Endothelial cell of umbilical vein (primary cell): ENCODE measurements at regions not wholly inside any gene's neighbourhood (a gene's known extent, or its start where the extent isn't known, plus 50 kb on each side); places are given as distances from the start of the nearest gene placed in this dataset.

ENCODE experiments used
- CTCF ChIP-seq, 2 donors: IDR thresholded peaks; 1 replicate in 1 of 2; 2 replicates in 1 of 2; pipeline ENCODE4 v1.5.1; 2011; ENCODE audit warnings: low read length in 2 of 2, mild to moderate bottlenecking in 2 of 2, moderate library complexity in 2 of 2, control low read depth in 1 of 2, inconsistent platforms in 1 of 2, low read depth in 1 of 2; ENCODE audit not compliant: insufficient read depth in 1 of 2; ENCODE audit errors: extremely low read depth in 1 of 2
- EZH2 ChIP-seq: IDR thresholded peaks from 2 replicates; pipeline ENCODE4 v1.6.1; 2012; ENCODE audit warnings: borderline replicate concordance, low read depth, mild to moderate bottlenecking, moderate library complexity, low read length, inconsistent platforms; ENCODE audit not compliant: severe bottlenecking
- FOS ChIP-seq: IDR thresholded peaks from 2 replicates; pipeline ENCODE4 v1.6.1; 2011; ENCODE audit warnings: mild to moderate bottlenecking, low read length, moderate library complexity, borderline replicate concordance; ENCODE audit not compliant: insufficient read depth
- MAX ChIP-seq: IDR thresholded peaks from 2 replicates; pipeline ENCODE4 v1.6.1; 2011; ENCODE audit not compliant: insufficient read depth, insufficient read length
- POLR2A ChIP-seq: IDR thresholded peaks from 2 replicates; pipeline ENCODE4 v1.6.1; 2012; ENCODE audit warnings: low read depth, mild to moderate bottlenecking, control low read depth, low read length
- POLR2AphosphoS5 ChIP-seq: IDR thresholded peaks from 2 replicates; pipeline ENCODE4 v1.6.1; 2012; ENCODE audit warnings: low read depth, mild to moderate bottlenecking, control low read depth, low read length, moderate library complexity; ENCODE audit not compliant: insufficient read depth

GRCh38 chr20:10863337-10864060, 189.7 kb upstream of the JAG1 start:
- TF ChIP-seq CTCF (IDR thresholded peaks at IDR 0.05; ENCODE audit: extremely low read depth in 1 of 2, insufficient read depth in 1 of 2, low read depth in 1 of 2, low read length in 2 of 2) (no peak), POLR2AphosphoS5 (no peak), POLR2A (no peak), MAX (no peak), EZH2 (no peak), FOS (peak; percentile 84)
